Ovary (tissue), 7 donors: ENCODE measurements at regions not wholly inside any gene's neighbourhood (a gene's known extent, or its start where the extent isn't known, plus 50 kb on each side); places are given as distances from the start of the nearest gene placed in this dataset.

Source experiments
- DNase-seq, 5 donors: peaks; one replicate each; pipeline ENCODE4 v3.0.0-alpha.2; 2019 to 2020
- H3K27ac ChIP-seq, 2 donors: fragments of 200-600 bp; one replicate each; pipeline versions ENCODE4 v1.5.1 to v1.8.0; 2019 to 2022
- H3K27me3 ChIP-seq: fragments of 200-600 bp; one replicate; pipeline ENCODE4 v1.8.0; 2022
- H3K36me3 ChIP-seq: fragments of 200-600 bp; sonication (generic); one replicate; pipeline ENCODE4 v1.5.1; 2019
- H3K4me1 ChIP-seq: one replicate; pipeline ENCODE4 v1.8.1; 2013; ENCODE audit warnings: mild to moderate bottlenecking, moderate library complexity; ENCODE audit not compliant: insufficient read depth
- H3K4me3 ChIP-seq: fragments of 200-600 bp; sonication (generic); one replicate; pipeline ENCODE4 v1.5.1; 2017
- H3K9me3 ChIP-seq, 2 donors: fragments of 200-600 bp in 1 of 2; sonication (generic) in 1 of 2; one replicate each; pipeline versions ENCODE4 v1.5.1 to v1.8.1; 2013 to 2019; ENCODE audit warnings: mild to moderate bottlenecking in 1 of 2, moderate library complexity in 1 of 2
- CTCF ChIP-seq, 3 donors: fragments of 450-650 bp in 2 of 3; fragments of 200-600 bp in 1 of 3; IDR thresholded peaks; one replicate each; pipeline versions ENCODE4 v1.5.1 to v1.8.0; 2016 to 2022; ENCODE audit warnings: antibody characterized with exemption in 3 of 3, mild to moderate bottlenecking in 1 of 3
- EP300 ChIP-seq: sonication (generic); formaldehyde crosslinking; IDR thresholded peaks from one replicate; pipeline ENCODE4 v1.6.1; 2017; ENCODE audit warnings: antibody characterized with exemption
- POLR2A ChIP-seq: fragments of 450-650 bp; IDR thresholded peaks from one replicate; pipeline ENCODE4 v1.6.1; 2017; ENCODE audit warnings: antibody characterized with exemption, mild to moderate bottlenecking, moderate library complexity
- WGBS, 3 donors: extraction: QIAGEN DNeasy Blood & Tissue Kit in 1 of 3; methylation state at CpG; one replicate each; pipeline versions ENCODE4 v1.1.5 to v1.1.7; 2013 to 2017; 5-methylcytosine and 5-hydroxymethylcytosine counted together
- intact Hi-C, 4 donors: fragments of 100-400 bp; cut with DNase I; formaldehyde crosslinking; loops; one replicate each; pipeline versions ENCODE4 v1.11.0 to v1.15.1; 2022 to 2023
- donor health status: DM: no; HTN: no; CAD: no; lungs with moderate emphysema.
- donor health status: DM: no; HTN: no; CAD: no.
- donor health status: Bipolar disorder and iron deficiency.
- donor health status: DM: no; HTN: no; CAD: no.
- donor health status: DM: yes; HTN: yes; CAD: no.

GRCh38 chr3:64359735-64360134 is 134.5 kb upstream of the PRICKLE2 start:
- peaks cover 3% of the 10 kb centered on the region for H3K4me1 ChIP-seq

GRCh38 chr3:64358853-64359252 is 133.6 kb upstream of the PRICKLE2 start:
- intact Hi-C loops: no loop called here
- Histone ChIP-seq H3K4me1 (peaks cover 3% of the 10 kb centered on the region), H3K4me3 (no peak overlapping the region), H3K36me3 (no peaks in the 10 kb centered on the region), H3K27ac (no peak overlapping the region), H3K27me3 (no peaks in the 10 kb centered on the region), H3K9me3 (no peaks in the 10 kb centered on the region)
- no peak for DNase-seq
- 85 to 89% (median 88%) methylated on average over 4 of the region's 4 CpGs for WGBS, 3 donors
- TF ChIP-seq POLR2A (no peak), EP300 (no peak), CTCF (IDR thresholded peaks at IDR 0.05) (no peak)

More at GRCh38 chr3:64359735-64360134, 134.5 kb upstream of the PRICKLE2 start:
- H3K4me3 ChIP-seq: no peak overlapping the region
- no peaks in the 10 kb centered on the region for H3K36me3 ChIP-seq
- H3K27me3 ChIP-seq: no peaks in the 10 kb centered on the region
- no peaks in the 10 kb centered on the region for H3K9me3 ChIP-seq
- no peak for TF ChIP-seq CTCF (IDR thresholded peaks at IDR 0.05)
- TF ChIP-seq EP300: no peak
- TF ChIP-seq POLR2A: no peak
- no peak overlapping the region for H3K27ac ChIP-seq
- intact Hi-C loops: no loop called here
- DNase-seq: no peak
- WGBS, 3 donors: 79 to 90% (median 81%) methylated on average over 4 of the region's 4 CpGs

- DNase-seq: no peak
- no peaks in the 10 kb centered on the region for H3K9me3 ChIP-seq
- TF ChIP-seq CTCF (IDR thresholded peaks at IDR 0.05) (no peak), POLR2A (no peak)
- intact Hi-C loops: no loop called here
- 57 to 67% (median 61%) methylated on average over 4 of the region's 4 CpGs for WGBS, 3 donors
- H3K27ac ChIP-seq: no peak overlapping the region
- no peaks in the 10 kb centered on the region for H3K36me3 ChIP-seq
- no peaks in the 10 kb centered on the region for H3K27me3 ChIP-seq
- H3K4me1 ChIP-seq: peaks cover 3% of the 10 kb centered on the region
- H3K4me3 ChIP-seq: no peak overlapping the region
Observed at GRCh38 chr3:64358176-64358575, 132.9 kb upstream of the PRICKLE2 start.

GRCh38 chr3:64357481-64357880 is 132.2 kb upstream of the PRICKLE2 start:
- Histone ChIP-seq H3K4me3 (no peak overlapping the region), H3K27ac (no peak overlapping the region), H3K9me3 (no peaks in the 10 kb centered on the region), H3K36me3 (no peaks in the 10 kb centered on the region), H3K27me3 (no peaks in the 10 kb centered on the region), H3K4me1 (peaks cover 3% of the 10 kb centered on the region)
- no peak for DNase-seq
- intact Hi-C loops: no loop called here
- TF ChIP-seq CTCF (IDR thresholded peaks at IDR 0.05) (no peak), POLR2A (no peak), EP300 (no peak)

- H3K4me1 ChIP-seq: peaks cover 6% of the 10 kb centered on the region
- no peaks in the 10 kb centered on the region for H3K9me3 ChIP-seq
- peak overlapping the region in 1 of 2 donors; percentile 37 for H3K27ac ChIP-seq
- H3K36me3 ChIP-seq: no peaks in the 10 kb centered on the region
- H3K27me3 ChIP-seq: no peaks in the 10 kb centered on the region
- no peak overlapping the region for H3K4me3 ChIP-seq
- intact Hi-C loops: no loop called here
- 17 to 32% (median 31%) methylated on average over 3 of the region's 3 CpGs for WGBS, 3 donors
- TF ChIP-seq CTCF (IDR thresholded peaks at IDR 0.05) (no peak), POLR2A (no peak)
- peak in 2 of 5 donors; percentile 32 to 41 for DNase-seq
Observed at GRCh38 chr3:64355401-64355807, 130.1 kb upstream of the PRICKLE2 start.
